Peyer's patch (tissue), 4 donors: ENCODE measurements at regions not wholly inside any gene's neighbourhood (a gene's known extent, or its start where the extent isn't known, plus 50 kb on each side); places are given as distances from the start of the nearest gene placed in this dataset.
A peak's percentile ranks its signal among the peaks of the same experiment; 100 is the strongest.

Experiments used
- DNase-seq, 3 donors: peaks; one replicate each; pipeline ENCODE4 v3.0.0-alpha.2; 2017 to 2019
- H3K27ac ChIP-seq, 4 donors: fragments of 200-600 bp; sonication (generic); one replicate each; pipeline ENCODE4 v1.5.1; 2016 to 2019
- H3K27me3 ChIP-seq, 2 donors: fragments of 200-600 bp; sonication (generic); one replicate each; pipeline ENCODE4 v1.5.1; 2019
- H3K36me3 ChIP-seq, 3 donors: fragments of 200-600 bp; sonication (generic); one replicate each; pipeline ENCODE4 v1.5.1; 2016 to 2019
- H3K4me1 ChIP-seq, 4 donors: fragments of 200-600 bp; sonication (generic); one replicate each; pipeline ENCODE4 v1.5.1; 2016 to 2019
- H3K4me3 ChIP-seq, 4 donors: fragments of 200-600 bp; sonication (generic); 1 replicate in 3 of 4; 2 replicates in 1 of 4; pipeline ENCODE4 v1.5.1; 2016 to 2019; ENCODE audit warnings: mild to moderate bottlenecking in 1 of 4
- H3K9me3 ChIP-seq, 4 donors: fragments of 200-600 bp; sonication (generic); one replicate each; pipeline ENCODE4 v1.5.1; 2016 to 2019; ENCODE audit warnings: mild to moderate bottlenecking in 1 of 4
- POLR2A ChIP-seq, 2 donors: fragments of 450-650 bp; IDR thresholded peaks; one replicate each; pipeline ENCODE4 v1.5.1; 2017; ENCODE audit warnings: antibody characterized with exemption in 2 of 2, mild to moderate bottlenecking in 2 of 2, moderate library complexity in 2 of 2
- TF ChIP-seq, protein P1 (sequence below), 6 experiments: fragments of 450-650 bp in 4 of 6; fragments of 200-600 bp in 2 of 6; sonication (generic) in 1 of 6; IDR thresholded peaks; one replicate each; pipeline ENCODE4 v1.5.1; 2017 to 2019; ENCODE audit warnings: antibody characterized with exemption in 6 of 6, mild to moderate bottlenecking in 3 of 6, moderate library complexity in 1 of 6

DNA sequence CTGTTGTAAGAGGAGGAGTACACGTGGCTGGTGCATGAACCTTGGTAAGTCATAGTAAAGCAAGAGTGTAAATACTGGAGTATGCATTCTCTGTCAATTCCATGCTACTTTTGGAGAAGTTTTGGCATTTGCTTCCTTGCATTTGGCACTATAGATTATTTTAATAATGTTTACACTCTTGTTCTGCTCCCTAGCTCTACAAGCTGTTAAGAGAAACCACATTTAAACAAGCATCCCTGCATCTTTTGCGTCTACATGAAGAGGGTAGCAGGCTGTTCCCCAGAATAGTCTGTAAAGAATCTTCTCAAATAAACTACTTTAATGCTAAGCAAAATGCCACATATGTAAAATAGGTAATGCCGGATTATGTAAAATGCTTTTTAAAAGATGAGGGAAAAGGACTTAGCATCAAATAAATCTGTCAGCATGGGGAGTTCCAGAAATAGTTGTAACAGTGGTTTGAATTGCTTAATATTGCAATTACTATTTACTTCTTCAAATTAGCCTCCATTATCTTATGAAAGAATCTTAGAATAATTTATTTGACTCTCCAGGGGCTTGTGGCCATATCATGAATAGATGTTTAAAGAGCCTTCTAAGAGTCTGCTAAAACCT is 2127.3 kb upstream of the WWC1 start:
- Histone ChIP-seq H3K27me3 (no peaks in the 10 kb centered on the region), H3K4me3 (no peak overlapping the region), H3K4me1 (no peaks in the 10 kb centered on the region), H3K36me3 (no peaks in the 10 kb centered on the region), H3K9me3 (no peaks in the 10 kb centered on the region), H3K27ac (no peak overlapping the region)
- no peak for DNase-seq
- TF ChIP-seq POLR2A (IDR thresholded peaks at IDR 0.05), result no peak
- TF ChIP-seq, protein P1, sequence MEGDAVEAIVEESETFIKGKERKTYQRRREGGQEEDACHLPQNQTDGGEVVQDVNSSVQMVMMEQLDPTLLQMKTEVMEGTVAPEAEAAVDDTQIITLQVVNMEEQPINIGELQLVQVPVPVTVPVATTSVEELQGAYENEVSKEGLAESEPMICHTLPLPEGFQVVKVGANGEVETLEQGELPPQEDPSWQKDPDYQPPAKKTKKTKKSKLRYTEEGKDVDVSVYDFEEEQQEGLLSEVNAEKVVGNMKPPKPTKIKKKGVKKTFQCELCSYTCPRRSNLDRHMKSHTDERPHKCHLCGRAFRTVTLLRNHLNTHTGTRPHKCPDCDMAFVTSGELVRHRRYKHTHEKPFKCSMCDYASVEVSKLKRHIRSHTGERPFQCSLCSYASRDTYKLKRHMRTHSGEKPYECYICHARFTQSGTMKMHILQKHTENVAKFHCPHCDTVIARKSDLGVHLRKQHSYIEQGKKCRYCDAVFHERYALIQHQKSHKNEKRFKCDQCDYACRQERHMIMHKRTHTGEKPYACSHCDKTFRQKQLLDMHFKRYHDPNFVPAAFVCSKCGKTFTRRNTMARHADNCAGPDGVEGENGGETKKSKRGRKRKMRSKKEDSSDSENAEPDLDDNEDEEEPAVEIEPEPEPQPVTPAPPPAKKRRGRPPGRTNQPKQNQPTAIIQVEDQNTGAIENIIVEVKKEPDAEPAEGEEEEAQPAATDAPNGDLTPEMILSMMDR (IDR thresholded peaks at IDR 0.05), result no peak

DNA sequence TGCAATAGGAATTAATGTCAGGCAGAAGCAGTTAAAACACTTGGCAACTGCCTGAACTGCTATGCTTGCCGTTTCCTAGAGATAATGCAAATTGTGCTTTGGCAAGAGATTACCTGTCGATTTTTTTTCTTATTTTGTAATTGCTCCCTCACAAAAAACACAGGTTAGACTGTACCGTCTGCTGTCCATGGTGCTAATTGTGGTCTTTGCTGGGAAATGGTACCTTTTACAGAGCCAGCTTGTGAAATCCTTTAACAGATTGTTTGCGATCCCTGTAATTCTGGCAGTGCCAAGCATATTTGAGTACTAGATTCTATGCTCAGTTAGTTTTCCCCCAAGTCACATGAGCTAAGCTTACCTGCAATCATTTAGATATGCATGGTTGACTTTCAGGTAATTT is 2125.8 kb upstream of the WWC1 start:
- Histone ChIP-seq H3K36me3 (no peaks in the 10 kb centered on the region), H3K4me3 (no peak overlapping the region), H3K27me3 (no peaks in the 10 kb centered on the region), H3K9me3 (no peaks in the 10 kb centered on the region), H3K4me1 (no peaks in the 10 kb centered on the region), H3K27ac (no peak overlapping the region)
- no peak for DNase-seq
- TF ChIP-seq, protein P1 (IDR thresholded peaks at IDR 0.05), result no peak
- TF ChIP-seq POLR2A (IDR thresholded peaks at IDR 0.05), result no peak

- Histone ChIP-seq H3K9me3 (no peaks in the 10 kb centered on the region), H3K27ac (no peak overlapping the region), H3K4me1 (no peaks in the 10 kb centered on the region), H3K27me3 (no peaks in the 10 kb centered on the region), H3K36me3 (no peaks in the 10 kb centered on the region), H3K4me3 (no peak overlapping the region)
- no peak for DNase-seq
- TF ChIP-seq POLR2A (IDR thresholded peaks at IDR 0.05), result no peak
- TF ChIP-seq, protein P1 (IDR thresholded peaks at IDR 0.05), result no peak
These were observed 2125.4 kb upstream of the WWC1 start for GRCh38 chr5:166166071-166166470.

DNA sequence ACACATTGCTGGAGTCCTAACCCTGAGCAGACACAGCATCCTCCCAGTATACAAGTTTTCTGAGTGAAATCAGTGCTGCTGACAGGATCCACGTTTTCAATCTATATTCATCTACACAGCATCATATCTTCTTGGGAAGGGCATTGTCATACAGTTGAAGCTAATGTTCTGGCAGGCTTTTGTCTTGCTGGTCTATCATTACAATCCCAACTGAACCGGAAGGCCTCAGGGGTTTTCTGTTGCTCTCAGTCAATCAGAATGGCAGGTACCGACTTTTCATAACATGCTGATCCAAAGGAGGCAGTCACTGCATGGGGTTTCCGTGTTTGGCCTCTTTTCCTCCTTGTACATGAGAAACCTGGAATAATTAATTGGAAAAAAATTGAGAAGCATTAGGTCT is 2118.8 kb upstream of the WWC1 start:
- H3K27ac ChIP-seq, result no peak overlapping the region
- no peaks in the 10 kb centered on the region for H3K4me1 ChIP-seq
- no peak for DNase-seq
- H3K9me3 ChIP-seq, result no peaks in the 10 kb centered on the region
- H3K36me3 ChIP-seq, result no peaks in the 10 kb centered on the region
- no peak overlapping the region for H3K4me3 ChIP-seq
- no peaks in the 10 kb centered on the region for H3K27me3 ChIP-seq
- TF ChIP-seq, protein P1 (IDR thresholded peaks at IDR 0.05), result no peak
- TF ChIP-seq POLR2A (IDR thresholded peaks at IDR 0.05), result no peak

- Histone ChIP-seq H3K4me3 (no peak overlapping the region), H3K36me3 (no peaks in the 10 kb centered on the region), H3K4me1 (no peaks in the 10 kb centered on the region), H3K27ac (no peak overlapping the region), H3K9me3 (no peaks in the 10 kb centered on the region), H3K27me3 (no peaks in the 10 kb centered on the region)
- peak in 2 of 3 donors; percentile 61 to 75 for DNase-seq
- no peak for TF ChIP-seq POLR2A (IDR thresholded peaks at IDR 0.05)
- TF ChIP-seq, protein P1 (IDR thresholded peaks at IDR 0.05), result no peak
These were observed 2112.9 kb upstream of the WWC1 start for GRCh38 chr5:166178411-166179080.
